Activated CD8-positive, alpha-beta memory T cell treated with anti-CD3 and anti-CD28 coated beads for 48 hours (primary cell): ENCODE measurements at regions not wholly inside any gene's neighbourhood (a gene's known extent, or its start where the extent isn't known, plus 50 kb on each side); places are given as distances from the start of the nearest gene placed in this dataset.

ENCODE experiments used
- DNase-seq, 3 experiments: peaks; one replicate each; pipeline ENCODE4 v3.0.0-alpha.2; 2020; ENCODE audit warnings: low read depth in 2 of 3, low spot score in 2 of 3

- no peak for DNase-seq
Observed at GRCh38 chr13:33514362-33514761, 228.8 kb upstream of the STARD13 start.

GRCh38 chr13:33515146-33515545 is 229.6 kb upstream of the STARD13 start:
- DNase-seq: no peak

- no peak for DNase-seq
Observed at GRCh38 chr13:33518452-33518851, 232.9 kb upstream of the STARD13 start.

- no peak for DNase-seq
Observed at GRCh38 chr13:33519561-33520467, 234.3 kb upstream of the STARD13 start.

- DNase-seq: no peak
Observed at GRCh38 chr13:33520468-33520839, 234.9 kb upstream of the STARD13 start.

- DNase-seq: no peak
Observed at GRCh38 chr13:33524086-33524485, 238.5 kb upstream of the STARD13 start.

GRCh38 chr13:33525763-33526162 is 240.2 kb upstream of the STARD13 start:
- no peak for DNase-seq

GRCh38 chr13:33526718-33527117 is 241.2 kb upstream of the STARD13 start:
- DNase-seq: no peak

- DNase-seq: no peak
Observed at GRCh38 chr13:33528896-33529295, 243.3 kb upstream of the STARD13 start.

- DNase-seq: no peak
Observed at GRCh38 chr13:33531484-33531883, 245.9 kb upstream of the STARD13 start.

GRCh38 chr13:33535061-33535460 is 249.5 kb upstream of the STARD13 start:
- no peak for DNase-seq

- no peak for DNase-seq
Observed at GRCh38 chr13:33536601-33537000, 251.0 kb upstream of the STARD13 start.

- no peak for DNase-seq
Observed at GRCh38 chr13:33537026-33537425, 251.5 kb upstream of the STARD13 start.

GRCh38 chr13:33537676-33538075 is 252.1 kb upstream of the STARD13 start:
- DNase-seq: no peak

- DNase-seq: no peak
Observed at GRCh38 chr13:33541456-33541855, 255.9 kb upstream of the STARD13 start.

GRCh38 chr13:33541962-33542308 is 256.4 kb upstream of the STARD13 start:
- no peak for DNase-seq

GRCh38 chr13:33542309-33543088 is 256.9 kb upstream of the STARD13 start:
- peak; percentile 91 to 98 (median 94) for DNase-seq

- DNase-seq: no peak
Observed at GRCh38 chr13:33543089-33543459, 257.5 kb upstream of the STARD13 start.

GRCh38 chr13:33543631-33544265 is 258.2 kb upstream of the STARD13 start:
- DNase-seq: no peak

GRCh38 chr13:33544308-33544707 is 258.8 kb upstream of the STARD13 start:
- no peak for DNase-seq

GRCh38 chr13:33545492-33545891 is 259.9 kb upstream of the STARD13 start:
- no peak for DNase-seq

GRCh38 chr13:33547035-33547434 is 261.5 kb upstream of the STARD13 start:
- no peak for DNase-seq
